GM19395 (cell line): ENCODE measurements at regions not wholly inside any gene's neighbourhood (a gene's known extent, or its start where the extent isn't known, plus 50 kb on each side); places are given as distances from the start of the nearest gene placed in this dataset.
"Not testable (repeated sequence)": the region's sequence is repeated elsewhere in the genome, so short reads cannot be mapped to it uniquely, and the experiment has no call there.

Experiments
- ATAC-seq: cut with Tn5 transposase; IDR thresholded peaks from one replicate; pipeline ENCODE4 v1.9.1; 2021; ENCODE audit warnings: mild to moderate bottlenecking, moderate library complexity; ENCODE audit not compliant: unreplicated experiment

DNA sequence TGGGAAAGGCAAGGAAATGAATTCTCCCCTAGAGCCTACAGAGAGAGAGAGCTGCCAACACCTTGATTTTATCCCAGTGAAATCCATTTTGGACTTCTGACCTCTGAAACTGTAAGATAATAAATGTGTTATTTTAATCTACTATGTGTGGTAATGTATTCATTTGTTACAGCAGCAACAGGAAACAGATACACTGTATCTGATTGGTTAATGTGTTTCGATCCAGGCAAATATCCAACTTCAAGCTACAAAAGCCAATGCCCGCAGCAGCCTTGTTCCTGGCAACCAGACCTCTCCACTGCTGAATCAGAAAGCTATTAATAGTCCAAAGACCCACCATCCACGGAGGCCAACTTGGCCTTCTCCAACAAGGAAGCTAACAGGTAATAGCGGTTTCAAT is 318.1 kb downstream of the PTTG2 start:
- ATAC-seq = no peak

DNA sequence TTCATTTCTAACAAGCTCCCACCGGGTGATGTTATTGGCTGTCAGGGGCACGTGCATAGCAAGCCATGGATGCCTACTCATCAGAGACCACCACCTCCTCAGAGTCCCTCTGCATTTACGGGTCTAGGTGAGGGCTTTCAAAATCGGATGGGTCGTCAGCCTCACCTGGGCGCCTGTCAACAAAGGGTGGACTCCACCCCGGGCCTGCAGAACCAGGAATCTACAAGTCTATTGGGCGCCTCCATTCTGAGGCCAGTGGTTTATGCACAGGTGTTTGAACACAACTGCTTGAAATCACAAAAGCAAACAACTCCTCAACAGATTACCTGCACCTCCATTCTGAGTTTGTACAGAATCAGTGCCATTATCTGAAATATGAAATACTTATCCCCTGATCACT is 318.9 kb downstream of the PTTG2 start:
- no peak for ATAC-seq

DNA sequence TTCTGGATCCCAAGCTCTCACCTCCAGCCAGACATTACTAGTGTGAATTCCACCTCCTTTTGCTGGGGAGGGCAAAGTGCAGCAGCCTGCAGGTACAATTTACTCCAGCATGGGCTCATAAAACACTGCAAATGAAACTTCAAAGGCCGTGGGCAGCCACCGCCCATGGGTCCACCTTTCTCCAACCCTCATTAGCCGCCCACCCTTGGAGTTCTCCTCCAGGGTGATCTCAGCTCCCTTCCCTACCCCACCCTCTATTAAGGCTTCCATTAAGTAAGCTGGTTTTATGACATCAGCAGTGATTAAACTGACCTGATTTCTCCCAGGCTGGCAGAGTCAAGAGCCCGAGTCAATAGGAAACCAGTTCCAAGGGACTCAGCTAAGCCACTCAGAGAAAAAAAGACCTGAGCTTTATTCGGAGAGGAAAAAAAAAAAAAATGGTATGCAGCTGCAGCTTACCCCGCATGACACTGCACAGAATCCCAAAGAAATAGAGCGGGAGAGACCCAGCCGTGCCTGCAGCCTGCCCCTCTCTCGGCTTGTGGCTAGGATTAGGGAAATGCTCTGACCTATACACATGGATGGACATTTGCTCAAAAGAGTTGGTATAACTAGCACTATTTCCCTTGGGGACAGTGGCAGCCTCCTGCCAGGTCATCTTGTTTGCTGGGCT is 319.6 kb downstream of the PTTG2 start:
- ATAC-seq = no peak

DNA sequence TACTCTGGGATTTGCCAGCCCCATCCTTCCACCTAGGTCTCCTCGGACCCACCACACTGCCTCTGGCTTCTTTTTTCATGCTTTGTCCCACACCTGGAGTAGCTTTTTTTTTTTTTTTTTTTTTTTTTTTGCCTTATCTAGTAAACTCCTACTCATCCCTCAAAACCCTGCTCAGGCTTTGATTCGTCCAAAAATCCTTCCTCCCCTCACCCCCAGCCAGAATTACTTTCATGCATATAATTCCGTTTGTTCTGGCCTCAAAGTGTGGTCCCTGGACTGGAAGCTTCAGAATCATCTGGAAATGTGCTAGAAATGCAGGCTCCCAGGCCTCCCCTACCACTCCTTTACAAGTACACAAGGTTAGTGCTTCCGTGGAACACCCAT is 320.1 kb downstream of the PTTG2 start:
- ATAC-seq = no peak

DNA sequence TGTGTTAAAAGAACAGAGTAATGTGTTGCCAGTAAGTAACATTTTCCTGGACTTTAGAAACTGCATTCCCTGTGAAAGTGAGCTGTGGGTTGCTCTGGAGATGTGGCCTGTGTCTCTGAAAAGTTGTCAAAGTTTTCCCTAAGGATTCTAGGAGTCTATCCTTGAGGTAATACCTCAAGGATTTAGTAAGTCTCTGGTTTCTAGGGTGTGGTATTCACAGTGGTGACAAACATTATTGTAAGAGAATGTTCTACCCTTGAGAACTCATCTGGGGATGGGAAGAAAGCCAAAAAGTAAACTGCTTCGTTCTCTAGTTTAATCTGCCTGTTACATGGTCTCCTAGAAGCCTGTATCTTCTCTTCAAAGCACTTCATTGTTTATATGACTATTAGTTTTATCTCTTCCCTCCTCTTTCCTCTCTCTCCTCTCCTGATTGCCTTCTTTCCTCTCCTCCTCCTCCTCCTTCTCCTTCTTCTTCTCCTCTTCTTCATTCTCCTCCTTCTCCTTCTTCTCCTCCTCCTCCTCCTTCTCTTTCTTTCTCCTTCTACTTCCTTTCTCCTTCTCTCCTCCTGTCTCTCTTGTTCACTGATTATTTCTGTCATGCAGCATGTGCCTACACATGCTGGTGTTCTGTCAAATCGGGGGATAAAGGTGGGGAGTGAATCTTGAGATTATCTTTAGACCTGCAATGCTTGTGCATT is 321.3 kb downstream of the PTTG2 start:
- no peak for ATAC-seq

DNA sequence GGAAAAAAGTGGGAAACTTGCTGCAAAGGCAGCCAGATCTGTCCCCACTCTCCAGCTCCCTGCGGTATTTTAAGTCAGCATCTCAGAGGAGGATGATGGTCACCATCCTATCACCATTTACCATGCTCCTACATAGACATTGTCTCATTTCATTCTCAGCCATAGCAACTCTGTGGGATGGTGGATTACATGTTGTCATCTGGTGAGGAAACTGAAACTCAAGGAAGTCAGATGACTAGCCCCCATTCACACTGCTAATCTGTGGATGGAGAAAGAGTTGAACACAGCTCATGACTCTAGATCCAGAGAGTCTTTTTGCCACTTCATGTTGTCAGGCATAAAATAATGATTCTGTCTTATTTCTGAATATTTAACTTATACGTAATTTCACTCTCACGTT is 323.5 kb downstream of the PTTG2 start:
- no peak for ATAC-seq

DNA sequence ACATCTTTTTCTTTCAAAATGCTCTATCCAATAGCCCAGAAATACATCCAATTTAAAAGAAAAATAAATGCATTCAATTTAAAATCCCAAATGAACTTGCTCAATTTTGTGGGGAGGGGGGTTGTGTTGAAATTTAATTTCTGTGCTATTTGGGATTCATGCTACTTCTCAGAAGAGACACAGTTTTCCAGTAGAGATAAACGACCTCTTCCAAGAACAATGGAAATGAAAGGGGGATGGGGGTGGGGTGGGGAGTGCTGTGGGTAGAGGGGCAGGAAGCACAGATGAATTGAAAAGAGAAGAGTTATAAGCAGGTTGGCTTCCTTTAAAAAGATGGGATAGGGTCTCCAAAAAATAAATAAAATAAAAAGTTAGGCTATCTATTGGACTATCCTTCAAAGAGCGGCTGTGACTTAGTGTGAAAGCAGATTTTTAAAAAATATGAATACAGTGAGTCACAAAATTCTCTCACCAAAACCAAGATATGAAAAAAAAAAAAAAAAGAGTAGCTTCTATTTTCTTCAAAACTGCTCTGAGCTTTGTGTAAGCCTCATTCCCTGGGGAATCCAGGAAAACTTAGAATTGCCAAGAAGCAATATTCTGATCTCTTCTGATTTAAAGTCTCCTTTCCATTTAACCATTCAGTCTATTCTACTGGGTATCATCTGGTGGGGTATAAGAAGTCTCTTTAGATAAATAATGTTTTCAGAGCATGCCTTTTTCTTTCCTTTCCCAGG is 324.3 kb downstream of the PTTG2 start:
- ATAC-seq = no peak

DNA sequence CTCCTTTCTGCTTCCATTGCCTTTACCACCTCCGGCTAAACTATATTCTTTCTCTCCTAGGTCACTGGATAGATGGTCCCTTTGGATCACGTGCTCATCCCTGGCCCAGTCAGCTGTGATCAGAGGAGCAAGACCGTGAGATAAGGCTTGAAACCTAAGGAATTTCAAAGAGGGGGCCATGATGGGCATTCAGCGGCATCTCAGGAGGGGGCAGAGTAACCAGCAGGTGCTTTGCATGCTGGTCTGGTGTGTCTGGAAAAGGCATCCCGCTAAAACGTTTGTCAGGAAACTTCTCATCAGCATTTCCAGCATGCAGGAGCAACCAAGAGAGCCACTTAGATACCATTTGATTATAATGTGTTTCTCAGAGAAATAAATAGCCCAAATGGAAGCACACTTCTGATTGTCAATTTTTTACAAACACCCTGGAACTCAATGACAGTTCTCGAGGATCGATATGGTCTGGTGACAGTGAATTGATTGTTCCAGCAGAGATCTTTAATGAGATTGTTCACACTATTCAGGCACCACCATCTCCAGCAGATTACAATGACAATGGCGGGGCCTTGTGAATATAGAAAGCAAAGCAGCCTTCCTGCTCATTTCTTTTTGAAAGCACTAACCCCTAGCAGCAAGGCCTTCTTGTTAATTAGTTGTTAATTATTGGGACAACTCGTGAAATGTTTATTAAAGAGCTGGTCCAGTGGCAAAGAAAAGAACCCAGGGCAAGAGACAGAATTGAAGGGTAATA is 327.1 kb downstream of the PTTG2 start:
- no peak for ATAC-seq

DNA sequence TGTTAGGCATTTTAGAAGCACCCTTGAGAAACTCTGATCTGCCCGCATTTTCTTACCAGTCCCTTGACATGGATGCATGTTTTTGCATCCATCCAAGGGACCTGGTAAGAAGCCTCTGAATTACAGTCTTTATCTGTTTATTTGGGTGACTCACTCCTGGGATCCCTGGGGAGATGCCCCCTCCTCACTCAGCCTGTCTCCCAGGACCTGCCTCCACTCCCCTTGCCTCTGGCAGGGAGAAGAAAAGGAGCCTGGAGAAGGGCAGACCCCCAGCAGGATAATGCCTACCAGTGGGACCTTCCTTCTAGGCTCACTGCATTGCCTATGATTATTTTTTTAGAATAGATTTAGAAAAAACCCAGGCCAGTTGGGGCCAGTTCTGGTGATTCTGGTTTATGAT is 329.4 kb downstream of the PTTG2 start:
- no peak for ATAC-seq

DNA sequence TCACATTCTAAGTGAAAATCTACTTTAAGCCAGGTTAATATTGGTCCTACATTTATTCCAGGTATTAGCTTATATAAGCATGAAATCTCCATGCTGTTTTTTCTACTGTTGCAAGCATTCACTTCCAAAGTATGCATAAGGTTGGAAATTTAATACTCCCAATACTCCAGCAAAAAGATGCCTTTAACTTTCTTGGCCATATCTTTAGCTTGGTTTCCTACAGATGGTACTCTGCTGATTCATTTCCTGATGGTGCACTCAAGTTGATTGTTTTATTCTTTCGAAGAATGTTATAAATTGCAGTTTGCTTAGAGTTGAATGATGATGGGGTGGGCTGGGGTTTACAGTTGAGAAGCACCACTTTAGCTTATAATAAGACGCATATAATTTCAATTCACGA is 330.2 kb downstream of the PTTG2 start:
- no peak for ATAC-seq

DNA sequence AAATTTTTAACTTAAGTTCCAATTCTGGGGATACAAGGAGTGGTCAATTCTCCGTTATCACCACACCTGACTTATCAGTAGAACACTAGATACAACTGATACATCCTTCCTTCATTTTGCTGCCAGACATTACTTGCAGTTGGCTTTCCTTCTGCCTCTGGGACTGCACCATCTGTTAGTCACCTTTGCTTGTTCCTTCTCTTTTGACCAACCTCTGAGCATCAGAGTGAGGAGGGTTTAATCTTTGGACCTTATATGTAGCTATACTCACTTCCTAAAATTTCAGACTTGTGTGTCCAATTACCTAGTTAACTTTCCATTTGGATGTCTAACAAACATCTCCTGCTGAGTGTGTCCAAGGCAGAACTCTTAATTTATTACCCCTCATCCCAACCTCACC is 330.7 kb downstream of the PTTG2 start:
- no peak for ATAC-seq

DNA sequence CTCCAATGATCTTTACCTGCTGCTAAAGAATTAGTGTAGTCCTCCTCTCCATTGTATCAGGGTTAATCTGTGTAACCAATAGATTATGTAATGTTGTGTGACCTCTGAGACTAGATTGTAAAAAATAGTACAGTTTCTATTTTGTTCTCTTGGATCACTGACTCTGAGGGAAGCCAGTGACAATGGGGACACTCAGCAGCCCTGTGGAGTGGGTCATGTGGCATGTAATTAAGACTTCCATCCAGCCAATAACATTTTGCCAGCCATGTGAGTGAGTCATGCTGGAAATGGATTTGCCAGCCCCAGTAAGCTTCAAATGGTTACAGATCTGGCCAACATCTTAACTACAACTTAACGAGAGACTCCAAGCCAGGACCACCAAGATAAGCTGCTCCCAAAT is 332.3 kb downstream of the PTTG2 start:
- ATAC-seq = no peak

DNA sequence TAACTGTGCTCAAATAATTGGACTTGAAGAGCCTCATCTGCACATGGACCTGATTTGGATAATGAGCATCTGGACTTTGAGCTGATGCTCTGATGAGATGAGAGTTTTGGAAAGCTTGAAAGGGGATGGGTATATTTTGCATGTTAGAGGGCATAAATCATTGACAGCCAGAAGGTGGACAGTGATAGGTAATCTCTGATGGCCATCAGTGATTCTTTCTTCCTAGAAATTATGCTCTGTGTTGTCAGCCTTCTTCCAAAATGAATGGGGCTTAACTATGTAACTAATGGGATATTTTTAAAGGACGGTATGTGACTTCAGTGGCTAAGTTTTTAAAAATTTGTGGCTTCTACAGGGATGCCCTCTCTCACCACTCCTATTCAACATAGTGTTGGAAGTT is 334.0 kb downstream of the PTTG2 start:
- no peak for ATAC-seq

DNA sequence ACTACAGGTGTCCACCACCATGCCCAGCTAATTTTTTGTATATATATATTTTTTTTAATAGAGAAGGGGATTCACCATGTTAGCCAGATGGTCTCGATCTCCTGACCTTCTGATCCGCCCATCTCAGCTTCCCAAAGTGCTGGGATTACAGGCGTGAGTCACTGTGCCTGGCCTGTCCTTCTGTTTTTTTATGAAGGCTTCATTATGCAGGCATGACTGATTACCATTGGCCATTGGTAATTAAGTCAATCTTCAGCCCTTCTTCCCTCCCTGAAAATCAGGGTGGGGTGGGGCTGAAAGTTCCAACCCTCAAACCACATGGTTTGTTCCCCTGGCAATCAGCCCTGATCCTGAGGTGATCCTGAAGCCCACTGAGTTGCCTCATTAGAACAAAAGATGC is 336.9 kb downstream of the PTTG2 start:
- ATAC-seq = no peak

DNA sequence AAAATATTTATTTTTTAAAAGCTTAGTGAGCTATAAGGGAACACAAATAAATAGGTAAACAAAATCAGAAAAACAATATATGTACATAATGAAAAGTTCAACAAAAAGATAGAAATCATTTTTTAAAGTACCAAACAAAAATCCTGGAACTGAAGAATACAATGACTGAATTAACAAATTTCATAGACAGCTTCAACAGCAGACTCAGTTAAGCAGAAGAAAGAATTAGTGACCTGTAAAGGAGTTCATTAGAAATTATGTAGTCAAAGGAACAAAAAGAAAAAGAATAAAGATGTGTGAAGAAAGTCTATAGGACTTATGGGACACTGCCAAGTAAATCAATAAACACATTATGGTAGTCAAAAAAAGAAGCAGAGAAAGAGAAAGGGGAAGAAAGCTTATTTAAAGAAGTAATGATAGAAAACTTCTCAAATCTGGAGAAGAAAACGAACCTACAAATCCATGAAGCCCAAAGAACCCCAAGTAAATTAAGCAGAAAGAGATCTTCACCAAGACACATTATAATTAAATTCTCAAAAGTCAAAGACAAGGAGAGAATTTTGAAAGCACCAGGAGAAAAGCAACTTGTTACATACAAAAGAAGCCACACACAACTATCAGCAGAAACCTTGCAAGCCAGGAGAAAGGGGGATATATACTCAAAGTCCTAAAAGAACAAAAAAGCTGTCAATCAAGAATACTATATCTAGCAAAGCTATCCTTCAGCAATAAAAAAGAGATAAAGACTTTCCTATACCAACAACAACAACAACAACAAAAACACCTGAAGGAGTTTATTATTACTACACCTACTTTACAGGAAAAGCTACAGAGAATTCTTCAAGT is 338.9 kb downstream of the PTTG2 start:
- no peak for ATAC-seq

DNA sequence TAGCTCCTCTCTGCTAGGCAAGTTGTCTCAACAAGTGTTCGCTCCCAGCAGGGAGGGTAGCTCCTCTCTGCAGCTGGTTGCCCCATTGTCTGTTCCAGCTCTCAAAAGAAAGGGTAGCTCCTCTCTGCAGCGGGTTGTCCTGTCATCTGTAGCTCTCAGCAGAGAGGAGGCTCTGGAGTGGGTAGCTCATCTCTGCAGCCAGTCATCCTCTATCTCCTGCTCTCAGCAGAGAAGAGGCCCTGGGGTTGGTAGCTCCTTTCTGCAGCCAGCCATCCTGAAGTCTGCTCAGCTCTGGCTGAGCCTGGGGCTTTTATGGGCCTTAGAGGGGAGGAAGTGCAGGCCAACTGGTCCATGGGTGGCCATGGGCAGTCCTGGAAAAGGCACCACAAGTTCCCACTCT is 342.7 kb downstream of the PTTG2 start:
- no peak for ATAC-seq

DNA sequence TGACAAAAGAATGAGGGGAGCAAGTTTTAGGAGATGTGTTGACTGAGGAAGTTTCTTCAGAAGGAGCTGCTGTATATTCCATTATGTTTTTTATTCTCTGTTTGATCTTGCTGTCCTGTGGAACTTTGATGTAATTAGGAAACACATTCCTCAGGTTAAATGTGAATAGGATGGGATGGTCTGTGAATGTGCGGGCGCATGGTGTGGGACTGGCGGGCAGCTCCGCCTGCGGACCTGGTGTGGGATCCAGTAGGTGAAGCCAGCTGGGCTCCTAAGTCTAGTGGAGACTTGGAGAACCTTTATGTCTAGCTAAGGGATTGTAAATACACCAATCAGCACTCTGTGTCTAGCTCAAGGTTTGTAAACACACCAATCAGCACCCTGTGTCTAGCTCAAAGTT is 344.3 kb downstream of the PTTG2 start:
- ATAC-seq = not testable (repeated sequence)

DNA sequence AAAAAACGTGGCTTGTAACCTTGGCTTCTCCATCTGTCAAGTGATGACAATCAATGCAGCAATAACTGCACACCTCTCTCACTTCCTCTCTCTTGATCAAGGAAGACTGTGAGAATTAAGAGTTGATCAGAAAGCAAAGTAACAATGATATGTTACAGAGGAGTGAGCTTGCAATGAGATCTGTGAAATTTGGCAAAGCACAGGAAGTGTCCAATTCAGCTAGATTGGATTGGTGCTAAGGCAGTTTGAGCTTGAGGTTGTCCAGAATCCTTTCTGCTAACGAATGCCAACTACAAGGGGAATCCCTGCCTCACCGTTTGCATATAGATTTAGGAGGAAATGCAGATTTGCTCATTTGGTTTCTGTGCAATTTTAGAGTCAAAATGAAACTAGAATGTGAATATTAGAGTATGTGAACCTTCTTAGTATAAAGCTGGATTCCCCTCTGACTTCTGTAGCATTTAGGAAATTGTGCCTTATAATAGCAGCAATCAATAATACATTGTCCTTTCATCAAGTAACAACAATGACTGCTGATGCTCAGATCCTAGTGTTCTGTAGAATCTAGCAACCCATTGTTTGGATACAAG is 346.4 kb downstream of the PTTG2 start:
- peak; percentile 63 for ATAC-seq

DNA sequence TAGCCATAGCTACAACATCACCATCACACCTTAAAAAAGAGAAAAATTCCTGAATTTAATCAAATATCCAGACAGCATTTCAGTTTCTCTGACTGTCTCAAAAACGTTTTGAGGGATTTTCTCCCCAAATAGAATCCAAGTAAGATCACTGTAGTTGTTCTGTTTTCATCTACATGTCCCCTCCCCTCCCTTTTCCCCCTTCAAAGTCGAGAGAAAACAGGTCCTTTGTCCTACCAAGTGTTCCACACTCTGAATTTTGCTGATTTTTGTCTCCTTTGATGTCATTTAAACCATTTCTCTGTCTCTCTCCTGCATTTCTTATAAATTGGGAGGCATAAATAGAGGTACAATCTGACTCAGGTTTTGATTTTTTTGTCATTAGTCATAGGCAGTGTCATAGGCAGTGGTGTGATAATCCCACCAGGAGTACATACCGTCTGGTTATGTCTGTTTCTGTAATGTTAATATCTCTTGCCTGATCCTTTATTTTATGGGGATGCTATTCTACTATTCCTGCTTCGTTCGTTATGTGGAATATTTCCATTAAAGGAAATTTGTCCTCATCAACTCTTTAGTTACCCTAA is 348.6 kb downstream of the PTTG2 start:
- no peak for ATAC-seq

DNA sequence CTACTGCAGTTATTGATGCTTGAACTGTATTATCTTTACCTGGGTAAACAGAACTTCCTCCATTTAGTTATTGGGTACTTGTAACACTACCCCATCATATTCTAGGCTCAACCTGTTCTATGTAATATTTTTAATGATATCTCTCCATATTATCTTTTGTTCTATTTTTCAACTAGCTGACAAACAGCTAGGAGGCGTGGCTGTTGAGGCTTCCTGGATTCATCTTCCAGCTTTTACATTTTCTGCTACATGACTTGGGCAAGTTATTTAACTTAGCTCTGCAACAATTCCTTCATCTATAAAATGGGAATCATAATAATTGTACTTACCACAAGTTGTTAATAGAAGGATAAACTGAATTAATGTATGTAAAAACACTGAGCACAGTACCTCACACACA is 349.3 kb downstream of the PTTG2 start:
- no peak for ATAC-seq
